ENCODE measurements at regions not wholly inside any gene's neighbourhood (a gene's known extent, or its start where the extent isn't known, plus 50 kb on each side); places are given as distances from the start of the nearest gene placed in this dataset.

- TF ChIP-seq POLR2A (IDR thresholded peaks at IDR 0.05): no peak
- no peak for TF ChIP-seq CTCF (IDR thresholded peaks at IDR 0.05)
Measured at GRCh38 chr12:3965046-3965445, 91.8 kb upstream of the PARP11 start.

Data from breast epithelium (tissue), 3 donors.